VCaP (cell line): ENCODE measurements at regions not wholly inside any gene's neighbourhood (a gene's known extent, or its start where the extent isn't known, plus 50 kb on each side); places are given as distances from the start of the nearest gene placed in this dataset.

Experiments
- H3K27ac ChIP-seq: fragments of 450-650 bp; 2 replicates; pipeline ENCODE4 v1.5.1; 2017
- CTCF ChIP-seq: fragments of 450-650 bp; conservative IDR thresholded peaks from 2 replicates; pipeline ENCODE4 v1.5.1; 2017; ENCODE audit warnings: mild to moderate bottlenecking, moderate library complexity

GRCh38 chr2:10240911-10241610, 61.6 kb upstream of the HPCAL1 start:
- no peak for TF ChIP-seq CTCF
- H3K27ac ChIP-seq = no peak overlapping the region

GRCh38 chr2:10241641-10242430, 60.9 kb upstream of the HPCAL1 start:
- TF ChIP-seq CTCF = no peak

GRCh38 chr2:10242451-10242850, 60.3 kb upstream of the HPCAL1 start:
- TF ChIP-seq CTCF = no peak
- no peak overlapping the region for H3K27ac ChIP-seq

More at GRCh38 chr2:10241641-10242430, 60.9 kb upstream of the HPCAL1 start:
- H3K27ac ChIP-seq = no peak overlapping the region

- H3K27ac ChIP-seq = no peak overlapping the region
- TF ChIP-seq CTCF = no peak
Measured at GRCh38 chr2:10242998-10243925, 59.4 kb upstream of the HPCAL1 start.

- no peak for TF ChIP-seq CTCF
- H3K27ac ChIP-seq = no peak overlapping the region
Measured at GRCh38 chr2:10243926-10244270, 58.8 kb upstream of the HPCAL1 start.

- no peak overlapping the region for H3K27ac ChIP-seq
- no peak for TF ChIP-seq CTCF
Measured at GRCh38 chr2:10245021-10245420, 57.7 kb upstream of the HPCAL1 start.

GRCh38 chr2:10245661-10246060, 57.0 kb upstream of the HPCAL1 start:
- no peak overlapping the region for H3K27ac ChIP-seq
- TF ChIP-seq CTCF = no peak
